Astrocyte of the hippocampus (primary cell): ENCODE measurements at regions not wholly inside any gene's neighbourhood (a gene's known extent, or its start where the extent isn't known, plus 50 kb on each side); places are given as distances from the start of the nearest gene placed in this dataset.

Experiments
- DNase-seq: peaks from one replicate; pipeline ENCODE4 v3.0.0; 2011; ENCODE audit warnings: low read depth, low spot score

DNA sequence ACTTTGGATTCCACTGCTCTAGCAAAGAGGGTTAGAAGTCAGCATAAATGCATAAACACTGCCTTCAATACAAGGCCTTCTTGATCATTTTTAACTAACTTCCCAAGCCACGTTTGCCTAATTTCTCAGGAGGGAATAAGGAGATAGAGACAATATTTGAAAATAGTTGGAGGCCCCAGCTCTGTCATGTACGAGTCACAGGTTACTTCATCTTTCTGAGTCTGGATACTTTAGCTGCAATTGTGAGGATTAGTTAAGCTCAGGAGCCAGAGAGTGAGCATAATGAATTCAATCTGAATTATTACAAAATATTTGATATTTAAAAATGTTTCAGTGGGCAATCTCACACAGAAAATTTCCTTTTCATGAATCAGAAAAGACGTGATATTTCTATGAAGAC, 298.9 kb downstream of the SHOX2 start:
- no peak for DNase-seq

DNA sequence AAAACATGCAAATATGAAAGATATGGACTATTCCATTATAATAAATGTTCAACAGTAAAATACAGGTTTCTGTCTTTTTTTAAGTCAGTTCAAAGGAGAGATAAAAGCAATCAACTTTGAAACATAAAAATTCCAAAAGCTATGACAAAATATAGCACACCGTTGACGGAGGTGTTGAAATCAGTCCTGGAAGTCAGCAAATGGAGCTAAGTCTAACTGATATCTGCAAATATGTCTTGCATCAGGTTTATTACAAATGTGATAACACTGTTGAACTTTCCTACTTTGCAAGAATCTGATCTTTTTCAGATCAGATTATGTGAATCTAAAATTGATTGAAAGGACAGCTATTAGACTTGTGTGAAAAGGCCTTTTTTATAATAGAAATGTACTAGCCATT, 300.7 kb downstream of the SHOX2 start:
- no peak for DNase-seq

- peak; percentile 26 for DNase-seq
Observed at GRCh38 chr3:157794771-157795170, 291.6 kb upstream of the VEPH1 start.

DNA sequence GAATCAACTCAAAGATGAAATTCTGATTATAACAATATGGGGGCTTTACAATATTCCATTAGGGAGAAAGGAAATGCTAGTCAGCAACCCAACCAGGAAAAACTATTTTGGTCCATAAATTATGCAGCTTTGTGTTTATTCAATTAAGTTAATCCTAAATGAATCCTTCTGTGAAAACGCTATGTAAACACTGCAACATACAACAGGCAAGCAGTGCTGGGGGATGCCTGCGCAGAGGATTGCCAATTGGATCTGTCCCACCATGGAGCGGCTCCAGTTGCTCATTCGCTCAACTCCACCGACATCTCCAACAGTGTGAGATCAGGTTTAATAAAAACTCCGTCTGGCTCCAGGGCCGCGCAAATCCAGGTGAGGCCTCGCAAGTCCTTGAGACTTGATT, 290.5 kb upstream of the VEPH1 start:
- no peak for DNase-seq

- DNase-seq: no peak
Observed at GRCh38 chr3:157789162-157789561, 285.9 kb upstream of the VEPH1 start.

DNA sequence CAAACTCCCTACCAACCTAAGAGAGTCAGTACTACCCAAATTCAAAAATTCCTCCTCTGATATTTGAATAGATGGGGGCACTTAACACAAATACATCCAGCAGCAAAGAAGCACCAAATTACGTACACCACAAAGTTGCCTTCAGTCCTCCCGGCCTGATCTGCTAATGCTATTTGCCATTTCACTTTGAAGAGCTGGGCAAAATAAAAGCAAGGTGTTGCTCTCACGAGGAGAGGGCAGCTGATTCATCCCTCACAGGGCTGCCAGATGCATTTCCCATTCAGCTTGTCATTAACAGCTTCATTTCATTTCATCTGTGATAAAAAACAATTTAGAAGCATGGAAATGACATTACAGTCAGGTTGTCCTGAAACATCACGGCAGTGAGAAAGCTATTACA, 283.4 kb upstream of the VEPH1 start:
- DNase-seq: peak; percentile 20

GRCh38 chr3:157786211-157786610, 283.0 kb upstream of the VEPH1 start:
- DNase-seq: peak; percentile 56

DNA sequence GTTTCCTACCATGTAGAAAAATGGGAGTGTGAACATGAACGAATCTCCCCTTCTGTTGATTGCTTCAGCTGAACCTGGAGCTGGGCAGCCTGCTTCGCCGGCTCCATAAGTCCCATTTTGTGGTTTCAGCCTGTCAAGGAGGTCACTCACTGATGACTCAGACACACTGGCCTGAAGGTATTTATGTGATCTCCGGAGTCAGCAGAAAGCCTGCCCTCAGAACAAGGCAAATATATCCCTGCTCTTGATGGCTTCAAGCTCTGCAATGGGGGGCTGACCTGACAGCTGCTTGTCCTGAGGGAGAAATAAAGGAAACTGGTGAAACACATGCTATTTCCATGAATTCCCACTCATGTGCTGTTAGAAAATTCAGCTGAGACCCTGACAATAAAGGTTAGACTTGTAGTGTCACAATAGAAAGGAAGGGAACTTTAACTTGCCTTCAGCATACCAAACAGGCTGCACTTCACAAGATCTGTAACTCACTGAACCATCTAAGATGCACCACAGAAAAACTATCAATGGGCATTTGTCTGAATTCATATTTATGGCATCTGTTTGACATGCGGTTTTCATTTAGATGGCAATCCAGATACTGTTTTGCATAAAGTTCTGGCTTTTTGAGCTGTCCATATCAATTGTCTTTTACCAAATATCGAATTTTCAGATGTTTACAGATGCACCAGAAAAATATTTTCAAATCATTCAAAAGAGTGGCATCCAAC, 282.0 kb upstream of the VEPH1 start:
- peak; percentile 80 for DNase-seq

- no peak for DNase-seq
Observed at GRCh38 chr3:157782236-157782635, 279.0 kb upstream of the VEPH1 start.

DNA sequence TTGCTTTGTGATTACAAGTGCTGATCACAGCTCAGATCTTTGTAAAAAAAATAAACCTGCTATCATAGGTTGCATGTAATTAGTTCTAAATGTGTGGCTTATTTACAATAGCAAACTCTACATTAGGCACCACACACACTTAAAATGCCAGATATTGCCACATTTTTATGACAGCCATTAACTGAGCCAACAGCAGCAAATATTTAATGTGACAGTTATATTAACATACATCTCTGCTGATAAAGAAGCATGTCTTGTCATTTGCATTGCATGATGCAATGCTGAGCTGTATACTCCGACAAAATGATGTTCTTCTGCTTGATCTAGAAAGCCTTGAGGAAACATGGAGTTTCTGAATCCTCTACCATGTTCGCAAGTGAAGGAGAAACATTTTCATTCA, 273.6 kb upstream of the VEPH1 start:
- DNase-seq: no peak

DNA sequence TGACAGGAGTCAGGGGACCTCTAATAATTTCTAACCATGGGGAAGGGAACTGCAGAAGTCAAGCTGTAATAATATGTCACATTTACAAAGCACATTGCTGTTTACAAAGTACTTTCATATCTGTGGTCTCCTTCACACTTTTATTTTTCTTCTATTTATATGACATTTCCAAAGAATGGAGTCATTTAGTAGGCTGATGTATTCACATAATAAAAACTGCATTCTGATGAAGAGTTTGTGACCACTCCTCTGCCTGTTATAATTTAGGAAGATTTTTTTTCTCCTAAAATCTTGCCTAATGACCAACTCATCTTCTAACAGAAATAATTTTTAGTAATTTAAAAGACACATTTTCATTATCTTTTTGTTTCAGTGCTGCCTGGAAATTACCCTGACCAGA, 272.2 kb upstream of the VEPH1 start:
- no peak for DNase-seq

DNA sequence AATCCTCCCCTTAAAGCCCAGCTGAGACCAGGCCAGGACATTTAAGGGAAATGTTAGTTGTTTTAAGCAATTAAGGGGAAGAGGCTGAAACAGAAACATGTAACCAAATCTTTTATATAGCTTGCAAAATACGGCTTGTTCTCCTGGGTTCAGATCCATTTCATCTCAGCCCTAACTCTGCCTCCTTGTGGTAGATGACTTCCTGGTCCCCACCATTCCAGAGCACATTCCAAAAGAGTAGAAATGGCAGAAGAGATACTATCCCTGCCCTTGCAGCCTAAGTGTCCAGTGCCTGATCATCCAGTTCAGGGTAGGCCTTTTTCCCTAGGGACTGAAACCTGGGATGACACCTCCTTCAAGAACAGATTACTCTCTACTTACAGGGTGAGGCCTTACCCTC, 266.2 kb upstream of the VEPH1 start:
- no peak for DNase-seq

DNA sequence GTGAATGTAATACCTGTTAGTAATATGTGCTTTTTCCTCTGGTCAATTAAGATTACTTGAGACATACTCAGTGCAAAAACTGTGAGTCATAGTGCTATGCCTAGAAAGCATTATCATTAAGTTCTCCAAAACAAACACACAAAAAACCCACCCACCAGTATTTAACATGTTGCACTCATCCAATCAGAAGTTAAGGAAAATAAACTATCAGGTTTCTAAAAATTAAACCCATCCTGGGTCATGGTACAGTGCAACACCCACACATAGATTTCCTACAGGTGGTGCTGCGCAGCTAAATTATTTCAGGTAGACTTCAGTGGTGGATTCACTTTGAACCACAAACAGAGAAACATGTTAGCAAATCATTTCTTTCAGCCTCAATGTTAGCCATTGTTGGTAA, 264.4 kb upstream of the VEPH1 start:
- no peak for DNase-seq

GRCh38 chr3:157763644-157764043, 260.4 kb upstream of the VEPH1 start:
- no peak for DNase-seq

DNA sequence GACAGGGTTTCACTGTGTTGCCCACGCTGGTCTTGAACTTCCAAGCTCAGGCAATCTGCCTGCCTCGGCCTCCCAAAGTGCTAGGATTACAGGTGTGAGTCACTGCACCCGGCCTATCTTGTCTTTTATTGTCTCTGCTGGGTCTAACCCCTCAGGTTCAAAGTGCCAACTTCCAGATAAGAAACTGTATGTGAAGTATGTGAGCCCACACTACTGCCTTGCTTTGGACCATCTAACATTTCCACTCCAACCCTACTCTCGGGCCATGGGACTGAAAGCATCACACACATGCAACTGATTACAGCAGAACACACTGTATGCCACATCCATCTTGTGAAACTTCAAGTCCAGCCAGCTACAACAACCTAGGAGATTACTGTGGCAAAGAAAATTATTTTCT, 256.1 kb upstream of the VEPH1 start:
- DNase-seq: no peak

DNA sequence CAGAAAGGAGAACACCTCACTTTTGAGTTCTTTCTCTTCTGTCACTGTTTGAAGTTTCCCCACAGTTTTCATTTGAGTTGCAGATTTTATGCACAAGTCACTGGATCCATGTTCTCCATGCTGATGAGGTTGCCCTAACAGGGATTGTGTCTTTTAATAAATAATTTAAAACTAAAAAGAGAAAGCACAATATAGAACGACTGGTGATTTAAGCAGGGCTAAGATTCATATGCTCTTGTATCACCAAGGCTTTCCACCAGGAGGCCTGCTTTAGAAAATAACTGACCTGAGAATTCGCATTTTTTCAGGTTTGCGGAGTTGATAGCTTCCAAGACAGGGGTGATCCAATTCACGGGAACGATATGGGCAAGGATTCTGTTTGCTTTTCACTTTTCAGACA, 252.0 kb upstream of the VEPH1 start:
- DNase-seq: no peak

DNA sequence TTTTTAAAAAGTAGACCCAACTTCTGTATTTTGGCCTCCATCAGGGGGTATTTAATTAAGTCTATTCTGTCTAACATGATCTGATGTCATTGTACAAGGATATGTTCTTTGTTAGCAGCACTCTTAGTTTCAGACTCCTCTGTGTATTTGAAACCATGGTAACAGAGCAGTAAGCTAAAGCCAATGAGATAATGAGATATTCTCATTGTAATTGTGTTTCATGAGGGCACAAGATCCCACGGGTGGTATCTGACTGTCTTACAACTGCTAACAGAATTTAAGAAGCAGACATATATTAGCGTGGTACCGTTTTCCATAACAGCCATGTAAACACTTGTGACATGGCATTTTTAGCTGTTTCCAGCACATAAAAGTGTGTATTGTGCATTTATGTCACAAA, 251.2 kb upstream of the VEPH1 start:
- no peak for DNase-seq

GRCh38 chr3:157753787-157754136, 250.5 kb upstream of the VEPH1 start:
- DNase-seq: no peak

- no peak for DNase-seq
Observed at GRCh38 chr3:157752956-157753786, 250.0 kb upstream of the VEPH1 start.

GRCh38 chr3:157752554-157752953, 249.3 kb upstream of the VEPH1 start:
- DNase-seq: no peak

DNA sequence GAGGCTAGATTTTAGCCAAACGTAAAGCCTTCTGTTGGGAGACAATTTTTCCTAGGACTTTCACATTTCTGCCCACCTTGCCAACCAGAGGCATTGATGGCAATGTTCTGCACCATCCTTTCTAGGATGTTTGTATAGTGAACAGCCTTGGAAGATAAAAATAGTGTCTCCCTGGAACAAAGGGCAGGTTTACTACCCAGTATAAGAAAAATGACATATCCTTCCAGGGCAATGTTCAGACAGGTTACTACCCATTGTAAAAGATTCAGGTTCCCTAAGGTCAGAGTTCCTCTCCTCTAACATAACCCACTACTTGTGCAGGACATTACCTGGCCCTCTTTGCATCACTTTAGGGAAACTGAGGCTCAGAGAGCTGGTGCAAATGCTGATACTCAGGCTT, 248.2 kb upstream of the VEPH1 start:
- DNase-seq: no peak

- DNase-seq: no peak
Observed at GRCh38 chr3:157746391-157746790, 243.2 kb upstream of the VEPH1 start.

- no peak for DNase-seq
Observed at GRCh38 chr3:157741607-157742006, 238.4 kb upstream of the VEPH1 start.
